Thyroid gland (tissue), 4 donors: ENCODE measurements at regions not wholly inside any gene's neighbourhood (a gene's known extent, or its start where the extent isn't known, plus 50 kb on each side); places are given as distances from the start of the nearest gene placed in this dataset.

Experiments
- DNase-seq, 2 donors: peaks; one replicate each; pipeline ENCODE4 v3.0.0-alpha.2; 2019
- H3K27ac ChIP-seq, 3 donors: fragments of 200-600 bp; sonication (generic); 1 replicate in 2 of 3; 2 replicates in 1 of 3; pipeline ENCODE4 v1.5.1; 2016 to 2019; ENCODE audit warnings: mild to moderate bottlenecking in 1 of 3, moderate library complexity in 1 of 3
- H3K27me3 ChIP-seq: fragments of 200-600 bp; sonication (generic); one replicate; pipeline ENCODE4 v1.5.1; 2019
- H3K36me3 ChIP-seq, 2 donors: fragments of 200-600 bp; sonication (generic); one replicate each; pipeline ENCODE4 v1.5.1; 2016 to 2019
- H3K4me1 ChIP-seq, 2 donors: fragments of 200-600 bp; sonication (generic); one replicate each; pipeline ENCODE4 v1.5.1; 2017 to 2019
- H3K4me3 ChIP-seq, 3 donors: fragments of 200-600 bp; sonication (generic); replicated peaks in 1 of 3; 1 replicate in 2 of 3; 2 replicates in 1 of 3; pipeline ENCODE4 v1.5.1; 2016; ENCODE audit warnings: mild to moderate bottlenecking in 1 of 3
- H3K9me3 ChIP-seq: fragments of 200-600 bp; sonication (generic); one replicate; pipeline ENCODE4 v1.5.1; 2017
- POLR2A ChIP-seq, 2 donors: fragments of 450-650 bp; IDR thresholded peaks; one replicate each; pipeline ENCODE4 v1.6.1; 2017; ENCODE audit warnings: antibody characterized with exemption in 2 of 2, mild to moderate bottlenecking in 2 of 2, moderate library complexity in 1 of 2
- WGBS, 2 donors: methylation state at CpG; one replicate each; pipeline ENCODE4 v1.1.5; 2017; 5-methylcytosine and 5-hydroxymethylcytosine counted together
- intact Hi-C: fragments of 100-400 bp; cut with DNase I; formaldehyde crosslinking; loops from one replicate; pipeline ENCODE4 v1.15.1; 2023
- TF ChIP-seq, protein P1 (sequence below), 6 experiments: fragments of 200-600 bp in 3 of 6; fragments of 450-650 bp in 3 of 6; sonication (generic) in 3 of 6; IDR thresholded peaks; one replicate each; pipeline ENCODE4 v1.5.1; 2016 to 2019; ENCODE audit warnings: antibody characterized with exemption in 6 of 6, mild to moderate bottlenecking in 2 of 6, inconsistent platforms in 1 of 6, moderate library complexity in 1 of 6

DNA sequence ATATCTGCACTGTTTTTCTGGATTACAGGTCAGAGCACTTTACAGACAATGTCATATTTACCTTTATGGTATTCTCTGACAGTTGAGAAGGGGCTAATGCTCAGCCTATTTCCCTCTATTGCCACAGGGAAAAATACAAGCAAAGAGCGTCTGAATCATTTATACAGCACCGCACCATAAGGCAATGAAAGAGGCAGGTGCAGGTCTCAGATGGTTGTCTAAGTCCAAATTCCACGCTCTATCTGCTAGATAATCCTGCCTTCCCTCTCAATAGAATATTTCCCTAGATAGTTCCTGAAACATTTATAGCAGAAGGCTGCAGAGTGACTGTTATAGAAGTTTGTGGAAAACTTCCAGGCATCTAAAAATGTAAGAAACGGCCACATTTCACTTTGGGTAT lies 446.1 kb upstream of the CDH6 start:
- no peaks in the 10 kb centered on the region for H3K36me3 ChIP-seq
- no peaks in the 10 kb centered on the region for H3K27me3 ChIP-seq
- DNase-seq: no peak
- H3K4me1 ChIP-seq: no peaks in the 10 kb centered on the region
- no peak for TF ChIP-seq POLR2A (IDR thresholded peaks at IDR 0.05)
- TF ChIP-seq, protein P1, sequence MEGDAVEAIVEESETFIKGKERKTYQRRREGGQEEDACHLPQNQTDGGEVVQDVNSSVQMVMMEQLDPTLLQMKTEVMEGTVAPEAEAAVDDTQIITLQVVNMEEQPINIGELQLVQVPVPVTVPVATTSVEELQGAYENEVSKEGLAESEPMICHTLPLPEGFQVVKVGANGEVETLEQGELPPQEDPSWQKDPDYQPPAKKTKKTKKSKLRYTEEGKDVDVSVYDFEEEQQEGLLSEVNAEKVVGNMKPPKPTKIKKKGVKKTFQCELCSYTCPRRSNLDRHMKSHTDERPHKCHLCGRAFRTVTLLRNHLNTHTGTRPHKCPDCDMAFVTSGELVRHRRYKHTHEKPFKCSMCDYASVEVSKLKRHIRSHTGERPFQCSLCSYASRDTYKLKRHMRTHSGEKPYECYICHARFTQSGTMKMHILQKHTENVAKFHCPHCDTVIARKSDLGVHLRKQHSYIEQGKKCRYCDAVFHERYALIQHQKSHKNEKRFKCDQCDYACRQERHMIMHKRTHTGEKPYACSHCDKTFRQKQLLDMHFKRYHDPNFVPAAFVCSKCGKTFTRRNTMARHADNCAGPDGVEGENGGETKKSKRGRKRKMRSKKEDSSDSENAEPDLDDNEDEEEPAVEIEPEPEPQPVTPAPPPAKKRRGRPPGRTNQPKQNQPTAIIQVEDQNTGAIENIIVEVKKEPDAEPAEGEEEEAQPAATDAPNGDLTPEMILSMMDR (IDR thresholded peaks at IDR 0.05): no peak
- intact Hi-C loops: no loop called here
- WGBS, 2 donors: 82 to 87% methylated on average over 4 of the region's 4 CpGs
- no peak overlapping the region for H3K27ac ChIP-seq
- H3K9me3 ChIP-seq: no peaks in the 10 kb centered on the region
- H3K4me3 ChIP-seq: no peak overlapping the region

DNA sequence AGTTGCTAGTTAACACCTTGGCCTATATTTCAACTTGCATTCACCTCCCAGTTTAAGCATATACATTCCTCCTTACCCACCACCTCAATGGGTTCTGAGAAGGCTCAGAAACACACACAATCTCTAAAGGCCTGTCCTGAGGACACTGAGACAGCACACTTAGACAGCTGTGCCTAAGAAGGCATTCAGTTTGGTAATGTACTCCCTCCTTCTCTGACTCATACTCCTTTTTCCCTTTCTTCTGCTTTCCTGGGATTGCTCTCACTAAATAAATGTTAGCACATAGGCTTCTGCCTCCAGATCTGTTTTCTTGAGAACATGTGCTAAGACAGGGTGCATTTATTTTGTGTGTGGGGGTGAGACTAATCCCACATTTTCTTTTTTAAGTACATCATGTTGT lies 456.8 kb upstream of the CDH6 start:
- TF ChIP-seq, protein P1 (IDR thresholded peaks at IDR 0.05): no peak
- TF ChIP-seq POLR2A (IDR thresholded peaks at IDR 0.05): no peak
- Histone ChIP-seq H3K36me3 (no peaks in the 10 kb centered on the region), H3K9me3 (no peaks in the 10 kb centered on the region), H3K4me3 (no peak overlapping the region), H3K4me1 (no peaks in the 10 kb centered on the region), H3K27ac (no peak overlapping the region), H3K27me3 (no peaks in the 10 kb centered on the region)
- intact Hi-C loops: no loop called here
- no peak for DNase-seq

DNA sequence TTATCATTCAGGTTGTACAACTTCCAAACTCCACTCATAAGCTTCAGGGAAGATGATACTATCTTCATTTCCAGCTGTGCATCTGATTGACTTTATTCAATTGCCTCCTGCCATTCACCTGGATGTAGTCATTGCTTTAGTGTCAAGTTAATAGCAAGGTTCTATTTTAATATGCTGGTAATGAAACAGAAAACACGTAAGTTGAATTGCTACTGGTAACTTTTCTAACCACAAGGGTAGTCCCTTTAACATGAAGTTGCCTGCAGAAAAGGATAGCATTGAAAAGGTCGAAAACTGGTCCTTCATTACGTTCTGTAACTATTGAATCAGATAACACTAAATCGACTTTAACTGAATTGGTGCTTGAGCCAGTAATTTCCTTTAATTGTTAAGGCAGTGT lies 459.4 kb upstream of the CDH6 start:
- H3K4me3 ChIP-seq: no peak overlapping the region
- H3K36me3 ChIP-seq: no peaks in the 10 kb centered on the region
- WGBS, 2 donors: 91% methylated on average over 4 of the region's 4 CpGs
- no peaks in the 10 kb centered on the region for H3K27me3 ChIP-seq
- H3K4me1 ChIP-seq: no peaks in the 10 kb centered on the region
- TF ChIP-seq, protein P1 (IDR thresholded peaks at IDR 0.05): no peak
- no peak for TF ChIP-seq POLR2A (IDR thresholded peaks at IDR 0.05)
- no peaks in the 10 kb centered on the region for H3K9me3 ChIP-seq
- no peak overlapping the region for H3K27ac ChIP-seq
- intact Hi-C loops: no loop called here
- DNase-seq: no peak

DNA sequence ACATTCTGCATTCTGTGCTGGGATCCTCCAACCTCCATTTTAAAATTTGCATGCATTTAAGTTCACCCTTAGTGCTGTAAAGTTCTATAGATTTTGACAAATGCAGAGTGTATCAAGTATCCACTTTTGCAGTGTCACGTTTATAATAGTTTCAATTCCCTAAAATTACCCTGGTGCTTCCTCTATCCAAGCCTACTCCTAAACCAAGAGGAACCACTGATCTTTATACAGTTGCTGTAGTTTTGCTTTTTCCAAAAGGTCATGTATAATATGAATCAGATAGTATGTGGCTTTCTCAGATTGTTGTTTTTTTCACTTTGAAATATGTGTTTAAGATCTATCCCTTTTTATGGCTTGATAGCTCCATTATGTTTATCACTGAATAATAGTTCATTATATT lies 468.4 kb upstream of the CDH6 start:
- Histone ChIP-seq H3K27me3 (no peaks in the 10 kb centered on the region), H3K4me1 (no peaks in the 10 kb centered on the region), H3K4me3 (no peak overlapping the region), H3K36me3 (no peaks in the 10 kb centered on the region), H3K27ac (no peak overlapping the region), H3K9me3 (no peaks in the 10 kb centered on the region)
- no peak for TF ChIP-seq POLR2A (IDR thresholded peaks at IDR 0.05)
- TF ChIP-seq, protein P1 (IDR thresholded peaks at IDR 0.05): no peak
- WGBS, 2 donors: 72 to 81% methylated on average over 1 of the region's 1 CpG
- no peak for DNase-seq
- intact Hi-C loops: no loop called here

DNA sequence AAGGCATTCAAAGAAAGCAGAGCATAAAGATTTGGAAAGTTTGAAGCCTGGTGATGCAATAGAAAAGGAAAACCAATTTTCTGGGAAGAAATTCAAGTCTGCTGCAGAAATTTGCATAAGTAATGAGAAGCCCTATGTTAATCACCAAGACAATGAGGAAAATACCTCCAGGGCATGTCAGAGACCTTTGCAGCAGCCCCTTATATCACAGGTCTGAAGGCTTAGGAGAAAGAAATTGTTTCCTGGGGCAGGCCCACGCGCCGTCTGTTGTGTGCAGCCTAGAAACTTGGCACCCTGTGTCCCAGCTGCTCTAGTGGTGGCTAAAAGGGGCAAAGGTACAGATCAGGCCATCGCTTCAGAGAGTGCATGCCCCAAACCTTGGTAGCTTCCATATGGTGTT lies 495.3 kb upstream of the CDH6 start:
- Histone ChIP-seq H3K9me3 (no peaks in the 10 kb centered on the region), H3K27me3 (no peaks in the 10 kb centered on the region), H3K36me3 (no peaks in the 10 kb centered on the region), H3K4me1 (no peaks in the 10 kb centered on the region), H3K27ac (no peak overlapping the region), H3K4me3 (no peak overlapping the region)
- TF ChIP-seq, protein P1 (IDR thresholded peaks at IDR 0.05): no peak
- no peak for TF ChIP-seq POLR2A (IDR thresholded peaks at IDR 0.05)
- DNase-seq: no peak
- intact Hi-C loops: no loop called here
- WGBS, 2 donors: 81 to 86% methylated on average over 4 of the region's 4 CpGs
